ENCODE measurements at regions not wholly inside any gene's neighbourhood (a gene's known extent, or its start where the extent isn't known, plus 50 kb on each side); places are given as distances from the start of the nearest gene placed in this dataset.

- H3K4me3 Mint-ChIP-seq, result no peak overlapping the region
- no peak overlapping the region for H3K14ac ChIP-seq (ENCODE audit: insufficient read depth, low read length)
- H3T11ph ChIP-seq (ENCODE audit: low read length), result no peak overlapping the region
- no peak for DNase-seq
- H2BK15ac ChIP-seq (ENCODE audit: low read depth, low read length), result no peak overlapping the region
- 0 out of 4 replicates have a peak, but pooled peaks cover 0 to 5% of the 10 kb centered on the region in 2 experiments for H3K4me1 Mint-ChIP-seq
- H2BK5ac ChIP-seq (ENCODE audit: insufficient read length, low read length), result no peak overlapping the region
- no peak overlapping the region for H2AK5ac ChIP-seq (ENCODE audit: insufficient read length, low read length)
- H3K56ac ChIP-seq (ENCODE audit: insufficient read length, low read depth, low read length), result no peak overlapping the region
- WGBS (ENCODE audit: extremely low coverage, insufficient read length, low lambda C conversion rate), result no CpG with 5 or more reads among the region's 2 CpGs
- no peak overlapping the region for H4K91ac ChIP-seq (ENCODE audit: insufficient read length, low read depth, low read length)
- no peak overlapping the region for H3K9ac ChIP-seq (ENCODE audit: extremely low read depth, insufficient read length, low read length)
- H3K27me3 Mint-ChIP-seq (ENCODE audit: low read depth), result no peaks in the 10 kb centered on the region
- no peaks in the 10 kb centered on the region for H4K20me1 ChIP-seq (ENCODE audit: control insufficient read depth, insufficient read depth, insufficient read length)
- H2BK20ac ChIP-seq (ENCODE audit: low read depth, low read length, poor library complexity, severe bottlenecking), result no peak overlapping the region
- no peak overlapping the region for H3K4me2 ChIP-seq (ENCODE audit: insufficient read depth, insufficient read length, low read length)
- no peak overlapping the region for H2BK12ac ChIP-seq (ENCODE audit: insufficient read length, low read depth, low read length)
- H3K27ac ChIP-seq (ENCODE audit: insufficient read length, low read depth, low read length), result no peak overlapping the region
- peaks cover 0 to 4% (median 0%) of the 10 kb centered on the region in 3 experiments; a peak in 1 of 7 replicates for H3K36me3 Mint-ChIP-seq (ENCODE audit: insufficient read depth in 1 of 3, low read depth in 3 of 3)
- H2BK120ac ChIP-seq (ENCODE audit: low read depth, low read length, poor library complexity, severe bottlenecking), result no peak overlapping the region
- H2AFZ ChIP-seq (ENCODE audit: low read length), result no peak overlapping the region
- H3K23ac ChIP-seq (ENCODE audit: insufficient read length, low read depth, low read length), result no peak overlapping the region
- H3K23me2 ChIP-seq (ENCODE audit: insufficient read length, low read depth, low read length, poor library complexity, severe bottlenecking), result no peaks in the 10 kb centered on the region
- no peaks in the 10 kb centered on the region for H3K79me1 ChIP-seq (ENCODE audit: insufficient read depth, low read depth, low read length, poor library complexity, severe bottlenecking)
- no peak overlapping the region for H3K27ac Mint-ChIP-seq
- H3K27me3 ChIP-seq (ENCODE audit: insufficient read depth, low read length), result no peaks in the 10 kb centered on the region
- no peaks in the 10 kb centered on the region for H3K79me2 ChIP-seq (ENCODE audit: insufficient read depth, low read length)
- peaks cover 24% of the 10 kb centered on the region for H3K9me3 ChIP-seq (ENCODE audit: control insufficient read depth, low read depth, low read length)
- TF ChIP-seq CTCF (conservative IDR thresholded peaks at IDR 0.05), result no peak
- H4K5ac ChIP-seq (ENCODE audit: insufficient read length, low read depth, low read length), result no peak overlapping the region
- H3K9me3 Mint-ChIP-seq, result peaks cover 7 to 44% of the 10 kb centered on the region in 2 experiments
- no peak overlapping the region for H3K18ac ChIP-seq (ENCODE audit: insufficient read length, low read depth, low read length)
- H3K4ac ChIP-seq (ENCODE audit: low read depth, low read length), result no peak overlapping the region
- H4K8ac ChIP-seq (replicated peaks; ENCODE audit: insufficient read length, low read depth, low read length), result no peak overlapping the region
- H3K4me1 ChIP-seq (ENCODE audit: insufficient read depth, low read length), result no peaks in the 10 kb centered on the region
Measured at GRCh38 chrX:117751155-117751554, 365.5 kb downstream of the KLHL13 start.
